ENCODE measurements at regions not wholly inside any gene's neighbourhood (a gene's known extent, or its start where the extent isn't known, plus 50 kb on each side); places are given as distances from the start of the nearest gene placed in this dataset.
A peak's percentile ranks its signal among the peaks of the same experiment; 100 is the strongest.

- DNase-seq = no peak
Measured at GRCh38 chr13:99634672-99635071, 133.4 kb downstream of the TM9SF2 start.

GRCh38 chr13:99630269-99630898 lies 129.1 kb downstream of the TM9SF2 start:
- no peak for DNase-seq

- no peak for DNase-seq
Measured at GRCh38 chr13:99629641-99630040, 128.4 kb downstream of the TM9SF2 start.

- no peak for DNase-seq
Measured at GRCh38 chr13:99628442-99628841, 127.2 kb downstream of the TM9SF2 start.

- no peak for DNase-seq
Measured at GRCh38 chr13:99626461-99627082, 125.3 kb downstream of the TM9SF2 start.

GRCh38 chr13:99624936-99625540 lies 123.8 kb downstream of the TM9SF2 start:
- no peak for DNase-seq

- DNase-seq = no peak
Measured at GRCh38 chr13:99620806-99621205, 119.5 kb downstream of the TM9SF2 start.

GRCh38 chr13:99619207-99619606 lies 117.9 kb downstream of the TM9SF2 start:
- DNase-seq = no peak

GRCh38 chr13:99617474-99618255 lies 116.4 kb downstream of the TM9SF2 start:
- DNase-seq = no peak

- peak; percentile 13 for DNase-seq
Measured at GRCh38 chr13:99614465-99614885, 113.2 kb downstream of the TM9SF2 start.

All from NCI-H1105 treated with DMSO at 0.1 percent for 48 hours (cell line).